Subcutaneous abdominal adipose tissue (tissue), 5 donors: ENCODE measurements at regions not wholly inside any gene's neighbourhood (a gene's known extent, or its start where the extent isn't known, plus 50 kb on each side); places are given as distances from the start of the nearest gene placed in this dataset.

Experiments
- H3K27ac ChIP-seq: one replicate; pipeline ENCODE4 v1.7.0; 2013; ENCODE audit warnings: low read depth, mild to moderate bottlenecking, inconsistent platforms, low read length, moderate library complexity
- H3K27me3 ChIP-seq, 5 donors: one replicate each; pipeline ENCODE4 v1.7.0; 2013; ENCODE audit warnings: low read length in 5 of 5, inconsistent platforms in 1 of 5; ENCODE audit not compliant: control insufficient read depth in 5 of 5, insufficient read depth in 4 of 5
- H3K36me3 ChIP-seq, 5 donors: one replicate each; pipeline ENCODE4 v1.7.0; 2013; ENCODE audit warnings: low read length in 5 of 5; ENCODE audit not compliant: control insufficient read depth in 5 of 5, insufficient read depth in 5 of 5
- H3K4me1 ChIP-seq, 5 donors: one replicate each; pipeline ENCODE4 v1.7.0; 2013; ENCODE audit warnings: low read length in 5 of 5, mild to moderate bottlenecking in 3 of 5, moderate library complexity in 1 of 5; ENCODE audit not compliant: control insufficient read depth in 5 of 5, insufficient read depth in 5 of 5
- H3K4me3 ChIP-seq, 5 donors: one replicate each; pipeline ENCODE4 v1.7.0; 2013; ENCODE audit warnings: low read length in 5 of 5, low read depth in 1 of 5
- H3K9ac ChIP-seq, 5 donors: one replicate each; pipeline ENCODE4 v1.7.0; 2013; ENCODE audit warnings: low read length in 5 of 5, mild to moderate bottlenecking in 4 of 5, moderate library complexity in 3 of 5
- H3K9me3 ChIP-seq, 5 donors: one replicate each; pipeline ENCODE4 v1.7.0; 2013; ENCODE audit warnings: low read length in 5 of 5; ENCODE audit not compliant: control insufficient read depth in 5 of 5
- donor health status: healthy.
- donor health status: healthy.
- donor health status: healthy.
- donor health status: healthy.
- donor health status: healthy.

GRCh38 chr3:127392156-127392490, 104.3 kb upstream of the PRR20G start:
- Histone ChIP-seq H3K9me3 (peaks cover 0 to 2% (median 0%) of the 10 kb centered on the region in 5 donors), H3K9ac (no peak overlapping the region), H3K27ac (no peak overlapping the region), H3K4me1 (peaks cover 0 to 16% (median 7%) of the 10 kb centered on the region in 5 donors), H3K27me3 (peaks cover 0 to 31% (median 21%) of the 10 kb centered on the region in 5 donors), H3K4me3 (no peak overlapping the region), H3K36me3 (no peaks in the 10 kb centered on the region)

GRCh38 chr3:127391436-127392155, 103.8 kb upstream of the PRR20G start:
- H3K27me3 ChIP-seq, result peaks cover 0 to 31% (median 21%) of the 10 kb centered on the region in 5 donors
- no peak overlapping the region for H3K9ac ChIP-seq
- H3K4me3 ChIP-seq, result no peak overlapping the region
- peaks cover 0 to 2% (median 0%) of the 10 kb centered on the region in 5 donors for H3K9me3 ChIP-seq
- no peak overlapping the region for H3K27ac ChIP-seq
- H3K36me3 ChIP-seq, result no peaks in the 10 kb centered on the region
- peaks cover 0 to 11% (median 5%) of the 10 kb centered on the region in 5 donors for H3K4me1 ChIP-seq

GRCh38 chr3:127390365-127391025, 102.6 kb upstream of the PRR20G start:
- Histone ChIP-seq H3K9me3 (peaks cover 0 to 2% (median 0%) of the 10 kb centered on the region in 5 donors), H3K9ac (no peak overlapping the region), H3K36me3 (no peaks in the 10 kb centered on the region), H3K4me3 (no peak overlapping the region), H3K4me1 (peaks cover 0 to under 1% (median 0%) of the 10 kb centered on the region in 5 donors), H3K27ac (no peak overlapping the region), H3K27me3 (peaks cover 0 to 31% (median 24%) of the 10 kb centered on the region in 5 donors)

- Histone ChIP-seq H3K9me3 (peaks cover 0 to 2% (median 0%) of the 10 kb centered on the region in 5 donors), H3K4me3 (no peak overlapping the region), H3K36me3 (no peaks in the 10 kb centered on the region), H3K27me3 (peaks cover 0 to 32% (median 24%) of the 10 kb centered on the region in 5 donors), H3K9ac (no peak overlapping the region), H3K4me1 (no peaks in the 10 kb centered on the region), H3K27ac (no peak overlapping the region)
Measured at GRCh38 chr3:127389913-127390312, 102.1 kb upstream of the PRR20G start.

- H3K4me1 ChIP-seq, result no peaks in the 10 kb centered on the region
- H3K9me3 ChIP-seq, result peaks cover 0 to 2% (median 0%) of the 10 kb centered on the region in 5 donors
- no peak overlapping the region for H3K27ac ChIP-seq
- peaks cover 0 to 35% (median 24%) of the 10 kb centered on the region in 5 donors for H3K27me3 ChIP-seq
- H3K4me3 ChIP-seq, result no peak overlapping the region
- no peaks in the 10 kb centered on the region for H3K36me3 ChIP-seq
- no peak overlapping the region for H3K9ac ChIP-seq
Measured at GRCh38 chr3:127389420-127389819, 101.6 kb upstream of the PRR20G start.

DNA sequence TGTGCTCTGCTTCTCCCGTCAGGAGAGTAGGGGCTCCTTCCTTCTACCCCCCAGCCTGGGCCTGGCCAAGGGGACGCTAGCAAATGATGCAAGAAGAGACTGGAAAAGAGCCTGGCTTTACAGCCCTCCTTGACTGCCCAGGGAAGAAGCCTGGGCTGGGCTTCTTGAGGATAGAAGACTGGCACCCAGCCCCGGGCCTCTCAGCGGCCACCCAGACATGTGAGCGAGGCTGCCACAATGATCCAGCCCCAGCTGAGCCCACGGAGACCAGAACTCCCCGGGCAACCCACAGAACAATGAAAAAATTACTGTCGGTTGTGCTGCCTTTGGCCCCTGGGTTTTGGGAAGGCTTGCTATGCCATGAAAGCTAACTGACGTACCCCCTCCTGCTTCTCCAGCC, 100.6 kb upstream of the PRR20G start:
- H3K27ac ChIP-seq, result no peak overlapping the region
- no peaks in the 10 kb centered on the region for H3K4me1 ChIP-seq

DNA sequence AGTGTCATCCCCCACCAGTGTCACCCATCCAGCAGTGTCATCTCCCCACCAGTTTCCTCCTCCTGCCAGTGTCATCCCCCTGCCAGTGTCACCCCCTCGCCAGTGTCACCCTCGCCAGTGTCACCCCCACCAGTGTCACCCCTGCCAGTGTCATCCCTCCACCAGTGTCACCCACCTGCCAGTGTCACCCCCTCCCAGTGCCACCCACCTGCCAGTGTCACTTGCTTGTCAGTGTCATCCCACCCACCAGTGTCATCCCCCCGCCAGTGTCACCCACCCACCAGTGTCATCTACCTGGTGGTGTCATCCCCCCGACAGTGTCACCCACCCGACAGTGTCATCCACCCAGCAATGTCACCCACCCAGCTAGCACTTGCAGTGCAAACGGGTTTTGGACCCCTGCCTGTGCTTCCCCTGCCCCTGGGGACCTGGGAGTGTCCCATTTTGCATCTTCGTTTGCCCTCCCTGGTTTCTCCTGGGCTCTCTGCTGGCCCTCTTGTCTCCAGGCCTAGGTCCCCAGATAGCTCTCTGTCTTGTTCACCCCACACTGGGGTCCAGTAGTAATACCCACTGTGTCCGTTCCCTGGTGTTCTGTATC, 99.8 kb upstream of the PRR20G start:
- no peaks in the 10 kb centered on the region for H3K36me3 ChIP-seq
- H3K9me3 ChIP-seq, result peaks cover 0 to 6% (median 5%) of the 10 kb centered on the region in 5 donors
- no peaks in the 10 kb centered on the region for H3K4me1 ChIP-seq
- H3K27me3 ChIP-seq, result peaks cover 0 to 35% (median 24%) of the 10 kb centered on the region in 5 donors
- H3K27ac ChIP-seq, result no peak overlapping the region
- H3K4me3 ChIP-seq, result no peak overlapping the region
- no peak overlapping the region for H3K9ac ChIP-seq

More for the DNA sequence above, 100.6 kb upstream of the PRR20G start:
- Histone ChIP-seq H3K27me3 (peaks cover 0 to 35% (median 24%) of the 10 kb centered on the region in 5 donors), H3K36me3 (no peaks in the 10 kb centered on the region), H3K4me3 (no peak overlapping the region), H3K9ac (no peak overlapping the region), H3K9me3 (peaks cover 0 to 2% (median 0%) of the 10 kb centered on the region in 5 donors)

- H3K27ac ChIP-seq, result no peak overlapping the region
- H3K4me1 ChIP-seq, result no peaks in the 10 kb centered on the region
- H3K4me3 ChIP-seq, result no peak overlapping the region
- H3K9ac ChIP-seq, result no peak overlapping the region
- peaks cover 0 to 8% (median 5%) of the 10 kb centered on the region in 5 donors for H3K9me3 ChIP-seq
- H3K36me3 ChIP-seq, result no peaks in the 10 kb centered on the region
- H3K27me3 ChIP-seq, result peaks cover 0 to 35% (median 19%) of the 10 kb centered on the region in 5 donors
Measured at GRCh38 chr3:127387119-127387518, 99.3 kb upstream of the PRR20G start.

DNA sequence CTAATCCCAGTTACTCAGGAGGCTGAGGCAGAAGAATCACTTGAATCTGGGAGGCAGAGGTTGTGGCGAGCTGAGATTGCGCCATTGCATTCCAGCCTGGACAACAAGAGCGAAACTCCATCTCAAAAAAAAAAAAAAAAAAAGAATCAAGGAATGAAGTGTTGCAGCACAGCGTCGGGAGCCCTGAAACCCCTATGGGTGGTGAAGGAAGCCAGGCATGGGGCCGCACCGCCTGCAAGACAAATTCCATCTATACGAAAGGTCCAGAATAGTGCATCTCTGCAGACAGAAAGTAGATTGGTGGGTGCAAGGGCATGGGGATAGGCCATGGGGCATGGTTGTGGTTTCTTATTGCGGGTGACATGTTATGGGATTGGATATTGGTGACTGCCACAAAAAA, 98.6 kb upstream of the PRR20G start:
- Histone ChIP-seq H3K4me3 (no peak overlapping the region), H3K9me3 (peaks cover 0 to 12% (median 5%) of the 10 kb centered on the region in 5 donors), H3K4me1 (no peaks in the 10 kb centered on the region), H3K27ac (no peak overlapping the region), H3K27me3 (peaks cover 0 to 31% (median 18%) of the 10 kb centered on the region in 5 donors), H3K36me3 (no peaks in the 10 kb centered on the region), H3K9ac (no peak overlapping the region)

DNA sequence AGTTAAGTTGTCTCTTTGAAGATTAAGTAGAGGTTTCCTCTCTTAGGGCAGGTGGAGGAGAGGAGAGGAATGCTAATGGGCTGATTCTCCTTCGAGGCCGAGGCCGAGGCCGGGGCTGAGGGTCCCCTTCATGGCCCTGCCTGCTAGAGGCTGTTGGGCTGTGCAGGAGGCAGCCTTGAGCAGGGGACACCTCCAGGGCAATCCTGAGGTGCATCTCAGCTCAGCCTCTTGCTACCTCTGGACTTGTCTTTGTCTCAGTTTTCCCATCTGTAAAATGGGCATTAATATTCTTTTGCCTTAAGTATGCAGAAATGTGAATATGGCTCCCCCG, 97.7 kb upstream of the PRR20G start:
- H3K36me3 ChIP-seq, result no peaks in the 10 kb centered on the region
- peaks cover 3 to 15% (median 9%) of the 10 kb centered on the region in 5 donors for H3K9me3 ChIP-seq
- peaks cover 0 to 24% (median 13%) of the 10 kb centered on the region in 5 donors for H3K27me3 ChIP-seq
- no peak overlapping the region for H3K9ac ChIP-seq
- no peak overlapping the region for H3K27ac ChIP-seq
- no peaks in the 10 kb centered on the region for H3K4me1 ChIP-seq
- H3K4me3 ChIP-seq, result no peak overlapping the region
